HCT116 (cell line): ENCODE measurements at regions not wholly inside any gene's neighbourhood (a gene's known extent, or its start where the extent isn't known, plus 50 kb on each side); places are given as distances from the start of the nearest gene placed in this dataset.

Experiments
- ATAC-seq: fragments of 200-7000 bp; cut with Tn5 transposase; 2 replicates; pipeline ENCODE4 v1.9.1; 2020; ENCODE audit warnings: mild to moderate bottlenecking, moderate library complexity
- BruUV-seq: library from RNA; stranded (reverse); fragments of 400-500 nt; replicated peaks from 2 replicates; lab custom pipeline; 2021; lab: Mats Ljungman, UMichigan
- CTCF ChIA-PET: fragments of 300-600 bp; sonication (Branson Sonifier 250); formaldehyde crosslinking; loops from one replicate; lab custom pipeline; 2021; ENCODE audit warnings: antibody characterized with exemption; lab: Charles Lee
- POLR2A ChIA-PET: fragments of 300-600, 350-600 bp; sonication (Branson Sonifier 250); formaldehyde crosslinking; loops from one replicate; lab custom pipeline; 2021; ENCODE audit warnings: antibody characterized with exemption; lab: Charles Lee
- RAD21 ChIA-PET, 2 experiments: fragments of 300-600 bp; sonication (Branson Sonifier 250); formaldehyde crosslinking; loops; one replicate each; lab custom pipeline; 2023; ENCODE audit warnings: low total read pairs in 2 of 2; ENCODE audit not compliant: uncharacterized antibody in 2 of 2, unreplicated experiment in 2 of 2, low non-redundant PET in 1 of 2; lab: Charles Lee
- DNase-seq: peaks from one replicate; pipeline ENCODE4 v3.0.0-alpha.2; 2010; ENCODE audit warnings: low read depth, low spot score
- H2AFZ ChIP-seq: fragments of 200-600 bp; shearing (Covaris generic), sonication (generic); 2 replicates; pipeline ENCODE4 v1.6.1; 2017; ENCODE audit warnings: low read depth, mixed run types, mixed read lengths, antibody characterized with exemption, low read length; ENCODE audit not compliant: poor library complexity, severe bottlenecking
- H3K27ac ChIP-seq: 2 replicates; pipeline ENCODE4 v1.5.1; 2012; ENCODE audit warnings: low read depth, low read length
- H3K27me3 ChIP-seq: fragments of 200-600 bp; sonication (generic); 2 replicates; pipeline ENCODE4 v1.6.1; 2016; ENCODE audit warnings: mixed run types, low read length, mixed read lengths; ENCODE audit not compliant: insufficient read depth
- H3K36me3 ChIP-seq, 2 experiments: fragments of 200-500 bp in 1 of 2; fragments of 200-600 bp in 1 of 2; sonication (Bioruptor generic) in 1 of 2; sonication (generic) in 1 of 2; 2 replicates each; pipeline versions ENCODE4 v1.5.1 to v1.6.1; 2014 to 2016; ENCODE audit warnings: low read length in 2 of 2, inconsistent platforms in 1 of 2, mixed read lengths in 1 of 2, mixed run types in 1 of 2; ENCODE audit not compliant: insufficient read depth in 2 of 2, control insufficient read depth in 1 of 2
- H3K4me1 ChIP-seq, 2 experiments: fragments of 200-600 bp in 1 of 2; sonication (generic) in 1 of 2; 2 replicates each; pipeline versions ENCODE4 v1.5.1 to v1.6.1; 2012 to 2017; ENCODE audit warnings: low read length in 2 of 2, inconsistent platforms in 1 of 2, mild to moderate bottlenecking in 1 of 2, mixed read lengths in 1 of 2, mixed run types in 1 of 2, moderate library complexity in 1 of 2; ENCODE audit not compliant: insufficient read depth in 2 of 2, control insufficient read depth in 1 of 2
- H3K4me2 ChIP-seq: fragments of 200-600 bp; sonication (generic); 2 replicates; pipeline ENCODE4 v1.6.1; 2017; ENCODE audit warnings: mixed run types, low read length, mixed read lengths
- H3K4me3 ChIP-seq, 2 experiments: fragments of 200-600 bp in 1 of 2; sonication (generic) in 1 of 2; replicated peaks in 1 of 2; 2 replicates each; pipeline ENCODE4 v1.5.1; 2011 to 2016; ENCODE audit warnings: low read length in 2 of 2, control low read depth in 1 of 2, low read depth in 1 of 2, mild to moderate bottlenecking in 1 of 2, mixed read lengths in 1 of 2, mixed run types in 1 of 2
- H3K79me2 ChIP-seq: fragments of 200-600 bp; sonication (generic); 2 replicates; pipeline ENCODE4 v1.6.1; 2017; ENCODE audit warnings: mild to moderate bottlenecking, mixed run types, low read length, moderate library complexity, mixed read lengths; ENCODE audit not compliant: insufficient read depth
- H3K9ac ChIP-seq: fragments of 200-600 bp; sonication (generic); 2 replicates; pipeline ENCODE4 v1.6.1; 2016; ENCODE audit warnings: low read length, mixed read lengths
- H3K9me2 ChIP-seq: fragments of 200-600 bp; sonication (generic), shearing (Covaris generic); 2 replicates; pipeline ENCODE4 v1.6.1; 2017; ENCODE audit warnings: mixed run types, mild to moderate bottlenecking, moderate library complexity; ENCODE audit not compliant: insufficient read depth
- H3K9me3 ChIP-seq, 2 experiments: fragments of 200-500 bp in 1 of 2; fragments of 200-600 bp in 1 of 2; sonication (Bioruptor generic) in 1 of 2; sonication (generic) in 1 of 2; 2 replicates each; pipeline ENCODE4 v1.6.1; 2014 to 2017; ENCODE audit warnings: low read length in 2 of 2, mixed read lengths in 2 of 2, inconsistent platforms in 1 of 2, low read depth in 1 of 2, mild to moderate bottlenecking in 1 of 2, mixed run types in 1 of 2, moderate library complexity in 1 of 2; ENCODE audit not compliant: control insufficient read depth in 1 of 2, insufficient read depth in 1 of 2
- H4K20me1 ChIP-seq: fragments of 200-600 bp; sonication (generic), shearing (Covaris generic); 2 replicates; pipeline ENCODE4 v1.6.1; 2017; ENCODE audit warnings: mixed run types, mild to moderate bottlenecking, moderate library complexity; ENCODE audit not compliant: insufficient read depth
- ATF3 ChIP-seq: IDR thresholded peaks from 2 replicates; pipeline ENCODE4 v1.6.1; 2012
- JUND ChIP-seq: IDR thresholded peaks from 2 replicates; pipeline ENCODE4 v1.6.1; 2012
- POLR2A ChIP-seq: IDR thresholded peaks from 2 replicates; pipeline ENCODE4 v1.7.0; 2011; ENCODE audit warnings: borderline replicate concordance; ENCODE audit not compliant: insufficient read depth, insufficient read length; ENCODE audit errors: extremely low read depth
- SRF ChIP-seq: IDR thresholded peaks from 2 replicates; pipeline ENCODE4 v1.6.1; 2012; ENCODE audit warnings: low read depth
- ZBTB33 ChIP-seq: IDR thresholded peaks from 2 replicates; pipeline ENCODE4 v1.6.1; 2011; ENCODE audit warnings: mild to moderate bottlenecking, low read length, moderate library complexity; ENCODE audit not compliant: insufficient replicate concordance; ENCODE audit errors: extremely low read depth
- intact Hi-C: fragments of 100-400 bp; cut with micrococcal nuclease; formaldehyde crosslinking; loops from 2 replicates; pipeline ENCODE4 v1.10.0; 2022

GRCh38 chr11:10394229-10395101 lies 60.6 kb upstream of the AMPD3 start (continued):
- no peak for TF ChIP-seq ATF3

GRCh38 chr11:10395166-10395897 lies 59.7 kb upstream of the AMPD3 start:
- ChIA-PET CTCF (no interaction called here), POLR2A (no interaction called here), RAD21 (no interaction called here)
- Histone ChIP-seq H3K4me3 (no peak overlapping the region), H2AFZ (no peak overlapping the region), H4K20me1 (no peaks in the 10 kb centered on the region), H3K27me3 (no peaks in the 10 kb centered on the region), H3K9ac (no peak overlapping the region), H3K79me2 (no peaks in the 10 kb centered on the region), H3K9me2 (no peaks in the 10 kb centered on the region), H3K27ac (no peak overlapping the region), H3K4me2 (no peak overlapping the region), H3K4me1 (peaks cover 0 to 3% of the 10 kb centered on the region in 2 experiments; a peak in 1 of 4 replicates), H3K9me3 (no peaks in the 10 kb centered on the region), H3K36me3 (no peaks in the 10 kb centered on the region)
- ATAC-seq, result no peak
- no peak for DNase-seq
- no TSS peak for BruUV-seq
- TF ChIP-seq ZBTB33, result no peak
- TF ChIP-seq JUND, result no peak
- TF ChIP-seq SRF, result no peak
- TF ChIP-seq POLR2A, result no peak
- intact Hi-C loops, result no loop called here
